Thoracic aorta (tissue), 2 donors: ENCODE measurements at regions not wholly inside any gene's neighbourhood (a gene's known extent, or its start where the extent isn't known, plus 50 kb on each side); places are given as distances from the start of the nearest gene placed in this dataset.

ENCODE experiments used
- ATAC-seq: fragments of 150-250 bp; one replicate; pipeline ENCODE4 v1.8.0; 2017; ENCODE audit warnings: low read depth; ENCODE audit not compliant: insufficient number of reproducible peaks, low FRiP score
- DNase-seq: peaks from one replicate; pipeline ENCODE4 v3.0.0-alpha.2; 2020; ENCODE audit warnings: low spot score
- H3K27ac ChIP-seq, 2 donors: fragments of 200-600 bp; sonication (generic); 1 replicate in 1 of 2; 2 replicates in 1 of 2; pipeline ENCODE4 v1.5.1; 2016; ENCODE audit warnings: mild to moderate bottlenecking in 2 of 2, moderate library complexity in 2 of 2
- H3K27me3 ChIP-seq: fragments of 200-600 bp; sonication (generic); replicated peaks from 2 replicates; pipeline ENCODE4 v1.6.0; 2016; ENCODE audit warnings: mild to moderate bottlenecking; ENCODE audit not compliant: insufficient read depth
- H3K36me3 ChIP-seq: fragments of 200-600 bp; sonication (generic); one replicate; pipeline ENCODE4 v1.5.1; 2016
- H3K4me1 ChIP-seq, 2 donors: fragments of 200-600 bp; sonication (generic); 1 replicate in 1 of 2; 2 replicates in 1 of 2; pipeline versions ENCODE4 v1.5.1 to v1.6.0; 2016; ENCODE audit warnings: low read depth in 2 of 2, mild to moderate bottlenecking in 1 of 2; ENCODE audit not compliant: control insufficient read depth in 1 of 2
- H3K4me3 ChIP-seq: fragments of 200-600 bp; sonication (generic); 2 replicates; pipeline ENCODE4 v1.5.1; 2016; ENCODE audit warnings: mild to moderate bottlenecking
- H3K9me3 ChIP-seq: fragments of 200-600 bp; sonication (generic); 2 replicates; pipeline ENCODE4 v1.5.1; 2016
- TF ChIP-seq, protein P1 (sequence below): fragments of 200-600 bp; sonication (generic); IDR thresholded peaks from one replicate; pipeline ENCODE4 v1.5.1; 2019; ENCODE audit warnings: antibody characterized with exemption

DNA sequence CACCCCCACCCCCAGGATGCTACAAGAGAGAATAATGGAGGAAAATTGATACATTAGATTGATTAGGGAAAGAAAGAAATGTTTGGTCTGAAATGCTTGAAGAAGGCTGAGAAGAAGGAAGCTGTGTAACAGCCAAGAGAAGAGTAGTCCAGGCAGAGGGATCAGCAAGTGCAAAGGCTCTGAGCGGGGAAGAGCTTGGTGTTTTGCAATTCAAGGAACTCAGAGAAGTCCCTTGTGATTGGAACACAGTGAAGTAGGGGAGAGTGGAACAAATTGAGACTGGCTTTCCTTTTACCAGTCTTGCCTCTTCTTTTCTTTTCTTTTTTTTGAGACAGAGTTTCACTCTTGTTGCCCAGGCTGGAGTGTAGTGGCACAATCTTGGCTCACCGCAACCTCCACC, 76.6 kb upstream of the CHD6 start:
- Histone ChIP-seq H3K27ac (no peak overlapping the region), H3K4me1 (peaks cover 0 to 10% of the 10 kb centered on the region in 2 donors), H3K4me3 (no peak overlapping the region), H3K36me3 (no peaks in the 10 kb centered on the region), H3K9me3 (no peaks in the 10 kb centered on the region), H3K27me3 (no peaks in the 10 kb centered on the region)
- no peak for ATAC-seq
- DNase-seq: no peak
- TF ChIP-seq, protein P1, sequence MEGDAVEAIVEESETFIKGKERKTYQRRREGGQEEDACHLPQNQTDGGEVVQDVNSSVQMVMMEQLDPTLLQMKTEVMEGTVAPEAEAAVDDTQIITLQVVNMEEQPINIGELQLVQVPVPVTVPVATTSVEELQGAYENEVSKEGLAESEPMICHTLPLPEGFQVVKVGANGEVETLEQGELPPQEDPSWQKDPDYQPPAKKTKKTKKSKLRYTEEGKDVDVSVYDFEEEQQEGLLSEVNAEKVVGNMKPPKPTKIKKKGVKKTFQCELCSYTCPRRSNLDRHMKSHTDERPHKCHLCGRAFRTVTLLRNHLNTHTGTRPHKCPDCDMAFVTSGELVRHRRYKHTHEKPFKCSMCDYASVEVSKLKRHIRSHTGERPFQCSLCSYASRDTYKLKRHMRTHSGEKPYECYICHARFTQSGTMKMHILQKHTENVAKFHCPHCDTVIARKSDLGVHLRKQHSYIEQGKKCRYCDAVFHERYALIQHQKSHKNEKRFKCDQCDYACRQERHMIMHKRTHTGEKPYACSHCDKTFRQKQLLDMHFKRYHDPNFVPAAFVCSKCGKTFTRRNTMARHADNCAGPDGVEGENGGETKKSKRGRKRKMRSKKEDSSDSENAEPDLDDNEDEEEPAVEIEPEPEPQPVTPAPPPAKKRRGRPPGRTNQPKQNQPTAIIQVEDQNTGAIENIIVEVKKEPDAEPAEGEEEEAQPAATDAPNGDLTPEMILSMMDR: no peak

DNA sequence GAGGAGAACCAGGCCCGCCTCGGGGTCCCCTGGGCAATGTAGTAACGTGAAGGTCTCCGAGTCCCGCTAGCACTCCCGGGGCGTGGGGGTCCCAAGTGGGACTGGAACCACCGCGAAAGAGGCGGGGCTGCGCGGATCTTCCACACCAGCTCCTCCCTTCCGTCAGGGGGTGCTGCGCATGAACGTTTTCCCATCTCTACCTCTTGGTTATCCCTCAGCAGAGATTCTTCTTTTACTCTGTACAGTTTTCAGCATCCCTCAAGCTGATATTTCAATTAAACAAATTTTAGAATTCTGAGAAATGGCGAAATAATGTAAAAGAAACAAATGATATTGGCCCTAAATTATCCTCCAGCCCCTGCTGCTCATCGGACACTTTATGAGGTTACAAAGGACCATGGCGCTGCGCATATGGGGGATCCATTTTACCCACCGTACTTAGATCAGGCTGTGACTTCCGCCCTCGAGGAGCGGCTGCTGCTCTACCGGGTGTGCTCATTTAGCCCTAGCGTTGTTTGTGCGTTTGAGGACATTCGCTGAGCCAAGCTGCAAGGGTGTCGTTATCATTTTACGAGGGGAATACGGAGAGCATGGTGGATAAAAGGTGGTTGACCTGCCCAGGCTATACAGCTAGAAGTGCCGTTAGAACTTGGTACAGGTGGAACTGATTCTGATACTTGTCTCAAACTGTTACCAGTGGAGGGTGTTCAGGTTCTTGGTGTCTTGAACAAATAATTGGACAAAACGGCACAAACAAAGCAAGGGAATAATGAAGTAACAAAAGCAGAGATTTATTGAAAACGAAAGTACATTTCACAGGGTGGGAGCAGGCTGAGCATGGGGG, 75.2 kb upstream of the CHD6 start:
- DNase-seq: peak; percentile 40
- Histone ChIP-seq H3K4me3 (peak overlapping the region; percentile 93), H3K36me3 (no peaks in the 10 kb centered on the region), H3K27me3 (no peaks in the 10 kb centered on the region), H3K27ac (peak overlapping the region; percentile 83 to 94), H3K9me3 (no peaks in the 10 kb centered on the region), H3K4me1 (peaks cover 0 to 10% of the 10 kb centered on the region in 2 donors)
- peak; percentile 74 for ATAC-seq
- TF ChIP-seq, protein P1: peak; percentile 42

DNA sequence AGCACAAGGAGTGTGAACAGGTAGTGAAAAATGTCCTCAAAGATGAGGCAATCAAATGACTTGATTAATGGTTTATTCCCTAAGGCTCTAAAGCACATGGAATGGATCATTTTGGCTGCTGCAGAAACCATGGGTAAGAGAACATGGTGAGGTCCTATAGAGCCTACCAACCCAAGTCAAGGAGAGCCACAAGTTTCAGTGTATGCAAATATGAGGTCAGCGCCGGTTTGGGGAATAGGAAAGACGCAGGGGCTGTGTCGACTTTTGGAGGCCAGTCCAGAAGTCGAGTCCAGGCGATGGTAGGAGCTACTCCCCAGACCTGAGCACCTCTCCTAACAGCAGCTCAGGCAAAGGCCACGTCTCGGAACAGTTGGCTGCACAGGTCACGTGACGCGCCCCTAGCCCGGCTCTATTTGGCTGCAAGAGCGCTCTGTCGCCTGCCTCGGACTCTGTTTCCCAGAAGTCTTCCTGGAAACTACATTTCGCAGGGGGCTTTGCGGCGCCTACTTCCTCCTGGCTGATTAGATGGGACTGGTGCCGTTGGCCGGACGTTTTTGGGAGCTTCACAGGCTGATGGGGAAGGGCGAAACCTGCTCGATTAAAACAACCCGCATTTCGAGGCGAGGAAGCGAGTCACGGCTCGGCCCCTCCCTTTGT, 74.4 kb upstream of the CHD6 start:
- H3K27me3 ChIP-seq: no peaks in the 10 kb centered on the region
- peak overlapping the region; percentile 83 to 94 for H3K27ac ChIP-seq
- peak; percentile 72 for ATAC-seq

DNA sequence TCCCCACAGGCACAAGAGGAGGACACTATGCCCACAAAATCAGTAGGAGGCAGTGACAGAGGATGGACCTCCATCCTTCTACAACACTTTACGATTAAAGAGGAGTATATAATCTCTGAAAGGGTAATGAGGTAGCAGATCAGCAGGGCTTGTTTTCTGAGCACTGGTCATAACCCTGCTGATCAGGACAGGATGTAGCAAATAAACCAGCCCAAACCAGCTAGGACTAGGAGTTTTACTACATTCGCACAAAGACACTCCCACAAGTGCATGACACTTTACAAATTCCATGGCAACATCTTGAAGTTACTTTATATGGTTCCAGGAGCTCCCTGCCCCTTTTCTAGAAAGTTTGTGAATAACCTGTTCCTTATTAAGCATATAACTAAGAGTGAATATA, 73.3 kb upstream of the CHD6 start:
- Histone ChIP-seq H3K27ac (no peak overlapping the region), H3K9me3 (no peaks in the 10 kb centered on the region), H3K4me1 (peaks cover 0 to 10% of the 10 kb centered on the region in 2 donors), H3K4me3 (no peak overlapping the region), H3K27me3 (no peaks in the 10 kb centered on the region), H3K36me3 (no peaks in the 10 kb centered on the region)
- ATAC-seq (no peak), DNase-seq (no peak)
- TF ChIP-seq, protein P1: no peak

More for the DNA sequence above, 74.4 kb upstream of the CHD6 start:
- TF ChIP-seq, protein P1: no peak
- H3K4me1 ChIP-seq: peaks cover 0 to 10% of the 10 kb centered on the region in 2 donors
- peak; percentile 65 for DNase-seq
- H3K4me3 ChIP-seq: peak overlapping the region; percentile 93
- H3K9me3 ChIP-seq: no peaks in the 10 kb centered on the region
- no peaks in the 10 kb centered on the region for H3K36me3 ChIP-seq

DNA sequence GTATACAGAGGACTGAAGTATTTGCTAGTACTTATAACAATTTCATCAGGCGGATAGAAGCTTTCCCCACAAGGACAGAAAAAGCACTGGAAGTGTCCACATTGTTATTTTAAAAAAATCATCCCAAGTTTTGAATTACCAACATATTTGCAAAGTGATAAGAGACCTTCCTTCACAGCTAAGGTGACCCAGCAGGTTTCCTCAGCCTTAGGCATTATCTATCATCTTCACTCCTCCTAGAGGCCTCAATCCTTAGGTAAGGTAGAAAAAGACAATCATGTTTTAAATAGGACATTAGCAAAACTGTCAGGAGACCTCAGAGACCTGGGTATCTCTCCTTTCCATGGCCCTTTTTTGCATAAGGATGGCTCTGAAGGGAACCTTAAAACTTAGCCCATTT, 72.5 kb upstream of the CHD6 start:
- ATAC-seq (no peak), DNase-seq (no peak)
- no peak overlapping the region for H3K27ac ChIP-seq
- no peaks in the 10 kb centered on the region for H3K9me3 ChIP-seq
- no peaks in the 10 kb centered on the region for H3K36me3 ChIP-seq
- no peaks in the 10 kb centered on the region for H3K27me3 ChIP-seq
- TF ChIP-seq, protein P1: no peak
- peaks cover 0 to 10% of the 10 kb centered on the region in 2 donors for H3K4me1 ChIP-seq
- no peak overlapping the region for H3K4me3 ChIP-seq
